ENCODE measurements at regions not wholly inside any gene's neighbourhood (a gene's known extent, or its start where the extent isn't known, plus 50 kb on each side); places are given as distances from the start of the nearest gene placed in this dataset.

DNA sequence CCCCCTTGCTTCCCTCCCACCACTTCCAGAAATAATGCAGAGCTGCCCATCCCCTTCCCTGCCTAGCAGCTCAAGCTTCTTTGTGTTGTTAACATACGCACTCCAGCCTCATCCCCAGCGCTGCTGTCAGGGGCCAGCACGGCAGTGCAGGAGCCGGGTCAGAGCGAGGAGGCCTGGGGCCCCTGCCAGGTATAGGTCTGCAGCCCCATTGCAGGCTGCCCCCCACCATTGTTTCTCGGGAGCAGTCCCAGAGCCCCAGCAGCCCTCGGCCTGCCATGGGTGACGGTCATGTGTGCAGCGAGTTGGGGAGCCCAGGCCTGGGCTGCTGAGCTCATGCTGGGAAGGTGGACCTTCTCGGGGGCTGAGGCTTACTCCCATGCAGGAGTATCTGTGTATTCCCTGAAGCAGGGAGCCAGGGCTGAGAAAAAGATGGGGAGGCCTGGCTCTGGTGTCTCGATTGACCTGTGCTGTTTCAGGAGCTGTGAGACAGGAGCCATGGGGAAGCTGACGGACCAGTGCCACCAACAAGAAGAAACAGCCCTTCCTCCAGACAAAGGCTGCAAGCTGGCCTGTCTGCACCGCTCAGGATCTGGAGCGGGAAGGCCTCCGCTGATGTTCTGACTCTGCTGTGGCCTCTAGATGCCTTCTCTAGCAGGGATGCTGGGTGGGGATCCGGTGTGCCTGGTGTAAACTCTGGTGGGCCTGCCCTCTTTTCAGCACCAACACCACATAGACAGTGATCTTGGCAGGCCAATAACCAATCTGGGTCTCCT is 220.5 kb upstream of the B3GAT1 start:
- 73% methylated on average over 10 to 12 of the region's 16 CpGs for WGBS, 2 donors
- TF ChIP-seq POLR2A (IDR thresholded peaks at IDR 0.05) = no peak
- TF ChIP-seq, protein P1, sequence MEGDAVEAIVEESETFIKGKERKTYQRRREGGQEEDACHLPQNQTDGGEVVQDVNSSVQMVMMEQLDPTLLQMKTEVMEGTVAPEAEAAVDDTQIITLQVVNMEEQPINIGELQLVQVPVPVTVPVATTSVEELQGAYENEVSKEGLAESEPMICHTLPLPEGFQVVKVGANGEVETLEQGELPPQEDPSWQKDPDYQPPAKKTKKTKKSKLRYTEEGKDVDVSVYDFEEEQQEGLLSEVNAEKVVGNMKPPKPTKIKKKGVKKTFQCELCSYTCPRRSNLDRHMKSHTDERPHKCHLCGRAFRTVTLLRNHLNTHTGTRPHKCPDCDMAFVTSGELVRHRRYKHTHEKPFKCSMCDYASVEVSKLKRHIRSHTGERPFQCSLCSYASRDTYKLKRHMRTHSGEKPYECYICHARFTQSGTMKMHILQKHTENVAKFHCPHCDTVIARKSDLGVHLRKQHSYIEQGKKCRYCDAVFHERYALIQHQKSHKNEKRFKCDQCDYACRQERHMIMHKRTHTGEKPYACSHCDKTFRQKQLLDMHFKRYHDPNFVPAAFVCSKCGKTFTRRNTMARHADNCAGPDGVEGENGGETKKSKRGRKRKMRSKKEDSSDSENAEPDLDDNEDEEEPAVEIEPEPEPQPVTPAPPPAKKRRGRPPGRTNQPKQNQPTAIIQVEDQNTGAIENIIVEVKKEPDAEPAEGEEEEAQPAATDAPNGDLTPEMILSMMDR (IDR thresholded peaks at IDR 0.05) = no peak
- DNase-seq = no peak
- Histone ChIP-seq H3K36me3 (no peaks in the 10 kb centered on the region), H3K4me3 (replicated peaks in 1 of 3) (no peak overlapping the region), H3K4me1 (no peaks in the 10 kb centered on the region), H3K27ac (no peak overlapping the region), H3K27me3 (no peaks in the 10 kb centered on the region), H3K9me3 (no peaks in the 10 kb centered on the region)
- intact Hi-C loops (cut with DNase I) = no loop called here

DNA sequence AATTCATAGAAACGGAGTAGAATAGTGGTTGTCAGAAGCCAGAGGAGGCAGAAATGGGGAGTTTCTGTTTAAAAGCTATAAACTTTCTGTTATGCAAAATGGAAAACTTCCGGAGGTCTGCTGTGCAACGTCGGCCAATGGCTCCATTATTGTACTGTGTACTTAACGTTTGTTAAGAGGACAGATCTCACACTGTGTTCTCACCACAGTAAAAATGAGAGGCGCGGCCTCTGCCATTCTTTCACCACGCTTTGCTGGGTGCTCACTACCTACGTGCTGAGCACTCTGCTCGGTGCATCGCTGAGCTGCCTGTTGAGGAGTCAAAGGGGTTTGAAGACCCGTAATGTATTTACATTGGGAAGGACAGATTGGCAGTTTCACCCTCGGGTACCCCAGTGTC is 218.8 kb upstream of the B3GAT1 start:
- Histone ChIP-seq H3K36me3 (no peaks in the 10 kb centered on the region), H3K4me3 (replicated peaks in 1 of 3) (no peak overlapping the region), H3K4me1 (no peaks in the 10 kb centered on the region), H3K27ac (no peak overlapping the region), H3K9me3 (no peaks in the 10 kb centered on the region), H3K27me3 (no peaks in the 10 kb centered on the region)
- no peak for DNase-seq
- TF ChIP-seq, protein P1 (IDR thresholded peaks at IDR 0.05) = no peak
- no peak for TF ChIP-seq POLR2A (IDR thresholded peaks at IDR 0.05)
- intact Hi-C loops (cut with DNase I) = no loop called here
- WGBS, 2 donors = 86 to 90% methylated on average over 13 of the region's 13 CpGs

DNA sequence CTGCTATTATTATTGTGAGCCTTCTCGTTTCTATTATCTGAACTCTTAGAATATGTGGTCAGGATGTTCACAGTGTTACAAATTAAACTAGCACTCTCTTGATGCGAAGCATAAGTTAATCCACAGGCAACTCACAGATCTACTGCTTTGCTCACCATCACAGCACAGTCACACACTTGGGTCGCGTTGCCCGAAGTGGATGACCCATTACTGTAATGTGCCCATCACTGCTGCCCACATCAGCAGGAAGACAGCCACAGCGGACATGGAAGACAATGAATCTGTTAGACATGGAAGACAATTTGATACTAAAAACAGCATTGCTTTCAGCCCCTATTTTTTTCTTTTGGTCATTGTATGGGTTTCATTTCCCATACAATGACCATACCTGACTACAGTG is 216.4 kb upstream of the B3GAT1 start:
- no peak for DNase-seq
- H3K27me3 ChIP-seq = no peaks in the 10 kb centered on the region
- H3K4me3 ChIP-seq (replicated peaks in 1 of 3) = no peak overlapping the region
- no peaks in the 10 kb centered on the region for H3K9me3 ChIP-seq
- H3K27ac ChIP-seq = no peak overlapping the region
- WGBS, 2 donors = 90 to 96% methylated on average over 6 of the region's 6 CpGs
- H3K4me1 ChIP-seq = no peaks in the 10 kb centered on the region
- TF ChIP-seq, protein P1 (IDR thresholded peaks at IDR 0.05) = no peak
- TF ChIP-seq POLR2A (IDR thresholded peaks at IDR 0.05) = no peak
- intact Hi-C loops (cut with DNase I) = no loop called here
- no peaks in the 10 kb centered on the region for H3K36me3 ChIP-seq

DNA sequence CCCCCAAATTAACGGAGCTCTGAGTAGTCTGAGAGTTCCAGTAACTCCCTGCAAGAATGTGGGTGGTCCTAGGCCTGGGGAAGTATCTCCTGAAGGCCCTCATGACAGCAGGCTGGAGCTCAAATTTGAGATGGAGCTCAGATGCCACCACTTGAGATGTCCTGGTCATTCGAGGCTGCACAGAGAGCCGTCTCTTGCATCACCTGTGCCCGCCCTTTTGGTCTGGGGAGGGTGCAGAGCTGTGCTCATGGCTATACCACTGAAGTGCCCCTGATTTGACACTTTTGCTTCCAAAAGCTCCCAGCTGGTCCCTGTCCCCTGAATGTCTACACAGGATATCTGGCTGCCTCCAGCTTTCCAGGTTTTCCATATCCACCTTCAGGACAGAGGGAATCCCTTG is 214.0 kb upstream of the B3GAT1 start:
- 64 to 79% methylated on average over 4 of the region's 4 CpGs for WGBS, 2 donors
- no peaks in the 10 kb centered on the region for H3K4me1 ChIP-seq
- TF ChIP-seq POLR2A (IDR thresholded peaks at IDR 0.05) = no peak
- TF ChIP-seq, protein P1 (IDR thresholded peaks at IDR 0.05) = no peak
- H3K27ac ChIP-seq = no peak overlapping the region
- no peaks in the 10 kb centered on the region for H3K9me3 ChIP-seq
- intact Hi-C loops (cut with DNase I) = no loop called here
- H3K27me3 ChIP-seq = no peaks in the 10 kb centered on the region
- no peak overlapping the region for H3K4me3 ChIP-seq (replicated peaks in 1 of 3)
- DNase-seq = no peak
- H3K36me3 ChIP-seq = no peaks in the 10 kb centered on the region

DNA sequence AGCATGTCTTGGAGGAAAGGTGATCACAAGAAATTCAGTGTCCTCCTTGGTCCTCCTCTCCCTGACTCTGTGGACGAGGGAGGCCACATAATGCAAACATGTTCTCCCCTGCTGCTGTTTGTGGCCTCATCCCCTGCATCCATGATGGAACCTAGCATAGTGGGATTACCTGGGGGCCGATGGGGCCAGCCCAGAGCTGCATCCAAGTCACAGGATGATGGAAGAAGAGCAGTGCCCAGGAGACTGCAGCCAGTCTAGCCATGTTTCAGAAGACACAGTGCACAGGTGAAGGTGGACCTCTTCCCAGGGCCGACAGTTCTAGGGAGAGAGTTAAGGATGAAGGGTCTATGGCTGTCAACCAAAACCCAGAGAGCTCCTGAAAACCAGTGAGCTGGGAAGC is 213.6 kb upstream of the B3GAT1 start:
- intact Hi-C loops (cut with DNase I) = no loop called here
- H3K9me3 ChIP-seq = no peaks in the 10 kb centered on the region
- no peaks in the 10 kb centered on the region for H3K4me1 ChIP-seq
- H3K27me3 ChIP-seq = no peaks in the 10 kb centered on the region
- no peak overlapping the region for H3K27ac ChIP-seq
- H3K36me3 ChIP-seq = no peaks in the 10 kb centered on the region
- H3K4me3 ChIP-seq (replicated peaks in 1 of 3) = no peak overlapping the region
- 79 to 86% methylated on average over 3 of the region's 3 CpGs for WGBS, 2 donors
- TF ChIP-seq, protein P1 (IDR thresholded peaks at IDR 0.05) = no peak
- TF ChIP-seq POLR2A (IDR thresholded peaks at IDR 0.05) = no peak
- no peak for DNase-seq

Measured in thyroid gland (tissue), 4 donors.